GM10248 (cell line): ENCODE measurements at regions not wholly inside any gene's neighbourhood (a gene's known extent, or its start where the extent isn't known, plus 50 kb on each side); places are given as distances from the start of the nearest gene placed in this dataset.

Source experiments
- CTCF ChIA-PET: fragments of 300-600 bp; sonication (Branson Sonifier 250); formaldehyde crosslinking; extraction: SDS; loops from one replicate; lab custom pipeline; 2021; ENCODE audit warnings: antibody characterized with exemption; lab: Yijun Ruan, JAX
- POLR2A ChIA-PET: fragments of 350-650 bp; sonication (Branson Sonifier 250); formaldehyde crosslinking; extraction: SDS; loops from one replicate; lab custom pipeline; 2020; ENCODE audit warnings: antibody characterized with exemption; lab: Yijun Ruan, JAX
- DNase-seq: peaks from one replicate; pipeline ENCODE4 v3.0.0; 2012; ENCODE audit errors: extremely low spot score
- TF ChIP-seq, protein P1 (sequence below): IDR thresholded peaks from 2 replicates; pipeline ENCODE4 v1.5.1; 2012; ENCODE audit warnings: mild to moderate bottlenecking, low read depth; ENCODE audit errors: extremely low read depth, missing control alignments, control extremely low read depth

DNA sequence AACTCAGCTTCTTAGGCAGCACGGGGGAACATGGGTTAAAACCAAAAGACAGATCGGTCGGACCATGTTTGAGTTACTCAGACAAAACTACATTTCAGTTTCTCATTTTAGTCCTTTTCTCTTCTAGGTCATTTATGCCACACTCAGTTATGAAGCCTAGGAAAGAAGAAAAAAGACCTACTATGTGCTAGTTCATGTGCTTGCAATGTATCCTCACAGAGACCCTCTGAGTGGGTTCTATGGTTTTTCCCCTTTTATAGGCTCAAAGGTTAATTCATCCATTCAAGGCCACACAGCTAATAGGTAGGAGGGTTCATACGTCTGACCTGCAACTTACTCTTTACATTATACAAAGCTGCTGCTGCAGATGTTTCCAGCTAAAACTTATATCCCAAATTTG, 104.7 kb upstream of the ZNF438 start:
- CTCF ChIA-PET, result interaction anchor here (0.9 kb wide), 2 partner anchors 11 to 16 kb away, joined by 3 read pairs; no protein-coding TSS in a partner anchor
- TF ChIP-seq, protein P1, sequence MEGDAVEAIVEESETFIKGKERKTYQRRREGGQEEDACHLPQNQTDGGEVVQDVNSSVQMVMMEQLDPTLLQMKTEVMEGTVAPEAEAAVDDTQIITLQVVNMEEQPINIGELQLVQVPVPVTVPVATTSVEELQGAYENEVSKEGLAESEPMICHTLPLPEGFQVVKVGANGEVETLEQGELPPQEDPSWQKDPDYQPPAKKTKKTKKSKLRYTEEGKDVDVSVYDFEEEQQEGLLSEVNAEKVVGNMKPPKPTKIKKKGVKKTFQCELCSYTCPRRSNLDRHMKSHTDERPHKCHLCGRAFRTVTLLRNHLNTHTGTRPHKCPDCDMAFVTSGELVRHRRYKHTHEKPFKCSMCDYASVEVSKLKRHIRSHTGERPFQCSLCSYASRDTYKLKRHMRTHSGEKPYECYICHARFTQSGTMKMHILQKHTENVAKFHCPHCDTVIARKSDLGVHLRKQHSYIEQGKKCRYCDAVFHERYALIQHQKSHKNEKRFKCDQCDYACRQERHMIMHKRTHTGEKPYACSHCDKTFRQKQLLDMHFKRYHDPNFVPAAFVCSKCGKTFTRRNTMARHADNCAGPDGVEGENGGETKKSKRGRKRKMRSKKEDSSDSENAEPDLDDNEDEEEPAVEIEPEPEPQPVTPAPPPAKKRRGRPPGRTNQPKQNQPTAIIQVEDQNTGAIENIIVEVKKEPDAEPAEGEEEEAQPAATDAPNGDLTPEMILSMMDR, result no peak
- POLR2A ChIA-PET, result no interaction called here
- no peak for DNase-seq

DNA sequence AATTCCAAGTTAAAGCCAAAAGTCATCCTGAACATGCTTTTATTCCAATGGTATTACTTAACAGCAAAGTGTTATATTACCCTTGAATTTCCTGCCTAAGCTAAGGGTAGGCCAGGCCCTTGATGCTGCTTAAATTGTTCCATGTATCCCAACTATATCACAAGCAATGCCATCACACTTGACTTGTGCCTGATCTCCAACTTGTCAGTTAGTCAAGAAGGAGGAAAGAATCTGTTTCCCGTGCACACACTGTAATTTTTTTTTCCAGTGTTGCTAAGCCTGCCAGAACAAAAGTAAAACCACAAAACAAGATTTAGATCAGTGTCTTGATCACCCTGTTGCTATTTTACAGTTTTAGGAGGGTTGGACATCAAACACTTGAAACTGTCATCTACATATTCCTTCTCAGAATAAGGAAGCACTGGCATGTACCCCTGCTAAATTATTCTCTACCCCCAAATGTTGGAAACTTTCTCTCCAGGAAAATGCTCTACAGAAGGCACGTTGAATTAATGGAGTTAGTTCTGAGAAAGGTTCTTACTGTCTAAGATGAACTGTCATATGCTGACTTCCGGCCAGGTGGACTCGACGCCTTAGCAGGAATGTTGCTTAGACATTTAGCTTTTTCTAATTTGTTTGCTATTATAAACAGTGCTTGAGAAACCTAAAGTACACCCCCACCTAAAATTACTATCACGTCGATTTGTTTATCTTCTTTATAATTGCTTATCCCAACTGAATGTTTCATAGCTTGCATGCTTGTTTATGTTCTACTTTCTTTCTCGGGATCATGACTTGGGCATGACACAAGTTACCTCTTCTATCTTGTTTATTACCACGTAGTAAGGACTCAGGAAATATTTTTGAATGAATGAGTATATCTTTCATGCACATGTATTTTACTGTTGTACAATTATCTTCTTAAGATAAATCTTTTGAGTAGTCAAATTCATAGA, 105.5 kb upstream of the ZNF438 start:
- DNase-seq, result no peak
- ChIA-PET CTCF (interaction anchor here (0.9 to 1.5 kb wide), 2 partner anchors 16 to 36 kb away, joined by 3 to 4 read pairs; no protein-coding TSS in a partner anchor), POLR2A (no interaction called here)
- TF ChIP-seq, protein P1, result no peak

DNA sequence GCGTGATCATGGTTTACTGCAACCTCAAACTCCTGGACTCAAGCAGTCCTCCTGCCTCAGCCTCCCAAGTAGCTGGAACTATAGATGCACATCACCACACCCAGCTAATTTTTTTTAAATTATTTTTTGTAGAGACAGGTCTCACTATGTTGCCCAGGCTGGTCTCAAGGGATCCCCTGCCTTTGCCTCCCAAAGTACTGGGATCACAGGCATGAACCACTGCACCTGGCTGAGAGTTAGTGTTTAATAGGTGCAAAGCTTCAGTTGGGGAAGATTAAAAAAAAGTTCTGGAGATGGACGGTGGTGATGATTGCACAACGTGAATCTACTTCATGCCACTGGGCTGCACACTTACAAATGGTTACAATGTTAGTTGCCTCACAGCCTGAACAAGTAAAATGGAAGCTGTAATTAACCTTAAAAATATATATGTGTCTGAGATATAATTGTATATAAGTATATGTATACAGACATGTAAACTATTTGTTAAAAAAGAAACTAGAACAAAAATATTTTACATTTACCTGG, 106.4 kb upstream of the ZNF438 start:
- TF ChIP-seq, protein P1, result no peak
- POLR2A ChIA-PET, result no interaction called here
- DNase-seq, result no peak
- CTCF ChIA-PET, result interaction anchor here (0.6 to 1.5 kb wide), 4 partner anchors 12 to 37 kb away, joined by 3 to 4 read pairs (median 4); no protein-coding TSS in a partner anchor

DNA sequence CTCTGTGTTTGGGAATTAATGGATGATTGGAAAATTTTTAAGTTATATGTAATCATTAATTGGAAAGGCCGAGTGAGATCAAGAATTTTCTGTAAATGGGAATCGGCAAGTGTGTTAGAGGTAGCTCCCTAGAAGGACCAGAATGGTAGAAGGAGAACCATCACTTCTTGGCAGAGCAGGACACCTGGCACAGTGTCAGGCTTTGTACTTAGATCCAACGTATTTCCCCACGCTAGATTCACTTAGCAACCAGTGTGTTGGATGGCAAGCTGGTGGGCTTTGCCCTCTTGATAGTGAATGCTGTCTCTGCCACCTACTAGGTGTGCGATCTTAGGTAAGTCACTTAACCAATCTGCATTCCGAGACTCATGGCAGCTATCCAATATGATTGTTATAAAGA, 107.8 kb upstream of the ZNF438 start:
- POLR2A ChIA-PET, result no interaction called here
- CTCF ChIA-PET, result interaction anchor here (1.4 kb wide), 2 partner anchors 11 to 18 kb away, joined by 3 to 4 read pairs; no protein-coding TSS in a partner anchor
- no peak for DNase-seq
- TF ChIP-seq, protein P1, result no peak

DNA sequence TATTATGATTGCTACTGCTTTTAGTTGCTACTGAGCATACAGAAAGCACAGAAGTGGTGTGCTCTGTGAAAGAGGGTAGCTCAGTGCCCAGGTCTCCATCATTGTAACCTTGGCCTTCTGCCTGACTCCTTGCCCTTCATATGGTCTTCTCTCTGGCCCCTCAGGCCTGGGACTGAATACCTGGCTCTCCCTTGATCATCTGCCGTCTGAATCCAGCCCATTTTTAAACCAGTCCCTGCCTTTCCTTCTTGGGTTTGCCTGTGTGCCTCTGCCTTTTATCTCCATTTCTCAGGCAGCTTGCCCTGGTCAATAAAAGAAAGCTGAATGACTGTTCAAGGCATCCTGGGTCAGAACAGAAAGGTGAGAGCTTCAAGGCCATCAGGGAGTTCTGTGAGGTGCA, 109.1 kb upstream of the ZNF438 start:
- ChIA-PET POLR2A (no interaction called here), CTCF (interaction anchor here (1.0 kb wide), 1 partner anchor 10 kb away, joined by 3 read pairs; no protein-coding TSS in a partner anchor)
- no peak for DNase-seq
- TF ChIP-seq, protein P1, result no peak

DNA sequence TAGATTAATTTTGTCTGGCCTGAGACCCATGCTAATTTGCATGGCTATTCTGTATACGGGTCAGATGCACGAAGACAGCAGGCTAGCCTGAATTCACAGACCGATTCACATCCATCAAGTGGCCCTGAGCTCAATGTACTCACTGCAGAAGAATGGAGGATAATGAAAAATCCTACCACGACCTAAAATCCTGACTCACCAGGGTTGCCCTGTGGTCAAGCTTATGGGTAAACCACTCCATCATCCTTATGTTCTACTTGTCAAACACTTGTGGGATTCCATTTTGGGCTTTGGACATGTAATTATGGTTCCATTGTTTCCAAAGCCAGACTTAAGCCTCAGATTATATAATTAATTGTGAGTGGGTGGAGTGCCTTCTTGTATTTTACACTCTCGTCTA, 110.4 kb upstream of the ZNF438 start:
- CTCF ChIA-PET, result no interaction called here
- POLR2A ChIA-PET, result no interaction called here
- TF ChIP-seq, protein P1, result no peak

More for the DNA sequence above, 110.4 kb upstream of the ZNF438 start:
- DNase-seq, result no peak
